ENCODE measurements at regions not wholly inside any gene's neighbourhood (a gene's known extent, or its start where the extent isn't known, plus 50 kb on each side); places are given as distances from the start of the nearest gene placed in this dataset.
"Not testable (repeated sequence)": the region's sequence is repeated elsewhere in the genome, so short reads cannot be mapped to it uniquely, and the experiment has no call there.

GRCh38 chr9:25830381-25830780, 152.1 kb upstream of the TUSC1 start:
- no peak for DNase-seq

DNA sequence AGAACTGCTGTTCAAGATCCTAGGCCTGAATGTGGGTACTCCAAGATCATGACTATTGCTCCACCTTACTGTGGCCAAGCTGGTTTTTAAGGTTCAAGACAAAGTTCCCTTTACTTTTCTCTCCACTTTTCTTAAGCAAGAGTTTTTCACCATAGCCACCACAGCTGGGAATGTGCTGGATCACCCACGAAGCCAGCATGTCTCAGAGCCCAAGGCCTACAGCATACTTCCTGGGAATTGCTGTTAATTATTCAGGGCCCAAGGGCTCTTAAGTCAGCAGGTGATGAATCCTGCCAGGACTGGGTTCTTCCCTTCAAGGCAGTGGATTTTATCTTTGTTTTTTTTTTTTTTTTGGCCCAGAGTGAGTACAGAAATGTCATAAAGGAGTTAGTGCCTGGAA, 149.4 kb upstream of the TUSC1 start:
- DNase-seq, result no peak

GRCh38 chr9:25816439-25816838, 138.2 kb upstream of the TUSC1 start:
- DNase-seq, result no peak

DNA sequence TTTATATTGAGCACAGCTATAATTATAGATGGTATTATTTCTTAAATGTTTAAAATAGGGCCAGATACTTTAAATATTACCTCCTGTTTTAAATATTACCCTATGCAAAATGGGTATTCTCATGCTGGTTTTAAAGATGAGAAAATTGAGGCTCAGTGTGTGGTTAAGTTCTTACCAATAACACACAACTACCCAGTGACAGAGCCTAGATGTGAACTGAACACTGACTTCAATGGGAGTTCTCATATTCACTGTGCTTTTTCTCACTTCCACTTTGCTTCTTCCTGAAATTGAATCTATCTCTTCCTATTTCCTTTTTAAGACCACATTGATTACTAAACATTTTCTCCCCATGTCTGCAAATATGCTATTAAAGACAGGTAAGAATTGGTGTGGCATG, 135.8 kb upstream of the TUSC1 start:
- no peak for DNase-seq

GRCh38 chr9:25813478-25813877, 135.2 kb upstream of the TUSC1 start:
- no peak for DNase-seq

DNA sequence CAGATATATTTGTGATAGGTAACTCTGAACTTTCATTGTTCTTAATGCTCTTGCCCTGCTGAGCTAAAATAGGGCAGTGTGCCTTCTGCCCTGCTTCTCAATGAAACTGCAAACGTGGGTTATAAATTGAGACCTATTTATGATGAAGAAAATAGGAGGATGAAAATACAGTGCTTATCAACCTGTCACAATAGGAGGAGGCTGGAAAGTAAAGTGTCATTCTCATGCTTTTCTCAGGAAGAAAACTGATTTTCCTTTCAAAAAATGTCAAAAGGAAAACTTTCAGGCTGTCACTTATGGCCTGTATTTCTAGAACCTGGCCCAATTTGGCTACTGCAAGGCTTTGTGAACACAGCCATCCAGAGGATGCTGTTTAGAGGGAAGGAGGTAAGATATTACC, 130.3 kb upstream of the TUSC1 start:
- DNase-seq, result no peak

- no peak for DNase-seq
Measured at GRCh38 chr9:25804856-25805255, 126.6 kb upstream of the TUSC1 start.

GRCh38 chr9:25801989-25802388, 123.7 kb upstream of the TUSC1 start:
- not testable (repeated sequence) for DNase-seq

- DNase-seq, result no peak
Measured at GRCh38 chr9:25773805-25774204, 95.6 kb upstream of the TUSC1 start.

- no peak for DNase-seq
Measured at GRCh38 chr9:25755951-25756350, 77.7 kb upstream of the TUSC1 start.

GRCh38 chr9:25752398-25752797, 74.2 kb upstream of the TUSC1 start:
- no peak for DNase-seq

GRCh38 chr9:25742256-25742655, 64.0 kb upstream of the TUSC1 start:
- no peak for DNase-seq

DNA sequence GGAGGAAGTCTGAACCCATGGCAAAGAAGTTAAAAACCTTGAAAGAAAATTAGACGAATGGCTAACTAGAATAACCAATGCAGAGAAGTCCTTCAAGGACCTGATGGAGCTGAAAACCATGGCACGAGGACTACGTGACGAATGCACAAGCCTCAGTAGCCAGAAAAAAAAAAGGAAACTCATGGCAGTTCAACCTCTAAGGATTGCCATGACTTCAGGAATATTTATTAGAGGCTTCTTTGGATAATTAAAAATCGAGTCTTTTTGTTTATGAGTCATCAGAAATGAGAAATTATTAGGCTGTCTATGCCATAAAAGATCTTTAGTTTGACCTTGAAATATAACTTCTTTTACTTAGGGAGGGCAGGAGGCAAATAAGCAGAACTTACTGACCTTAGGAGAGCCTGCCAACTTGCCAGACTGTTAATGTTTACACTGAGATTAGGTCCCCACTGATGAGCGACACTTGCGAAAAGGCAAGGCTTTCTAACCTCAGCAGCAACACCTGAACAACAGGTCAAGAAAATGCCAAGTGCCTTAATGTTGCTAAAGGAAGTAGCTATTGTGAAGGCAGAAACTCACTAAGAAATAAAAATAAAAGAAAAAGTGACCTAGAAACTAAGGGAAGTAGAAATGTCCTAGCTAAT, 55.2 kb upstream of the TUSC1 start:
- DNase-seq, result no peak

- not testable (repeated sequence) for DNase-seq
Measured at GRCh38 chr9:25731895-25732794, 53.9 kb upstream of the TUSC1 start.

All from RPMI8226 (cell line).